Cerebellar nuclear complex (tissue), 1 donor: ENCODE measurements at regions not wholly inside any gene's neighbourhood (a gene's known extent, or its start where the extent isn't known, plus 50 kb on each side); places are given as distances from the start of the nearest gene placed in this dataset.

Experiments used
- DNase-seq, 2 experiments: peaks; one replicate each; lab custom pipeline; 2025; lab: John Stamatoyannopoulos, UW

DNA sequence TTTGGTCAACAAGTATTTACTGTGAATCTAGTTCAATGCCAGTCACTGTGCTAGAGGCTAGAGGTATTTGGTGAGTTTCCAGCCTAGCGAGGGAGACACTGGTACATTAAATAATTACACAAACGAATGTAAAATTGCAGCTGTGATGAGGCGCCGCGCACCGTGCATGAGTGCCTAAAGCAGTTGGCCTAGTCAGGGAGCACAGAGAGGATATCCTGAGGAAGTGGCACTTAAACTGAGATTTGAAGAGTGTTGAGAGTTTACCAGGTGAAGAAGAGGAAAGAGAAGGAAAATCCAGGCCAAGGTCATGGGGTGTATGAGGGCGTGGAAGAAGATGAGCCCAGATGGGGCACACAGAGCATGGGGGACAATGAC, 157.6 kb upstream of the NDUFV2 start:
- no peak for DNase-seq

DNA sequence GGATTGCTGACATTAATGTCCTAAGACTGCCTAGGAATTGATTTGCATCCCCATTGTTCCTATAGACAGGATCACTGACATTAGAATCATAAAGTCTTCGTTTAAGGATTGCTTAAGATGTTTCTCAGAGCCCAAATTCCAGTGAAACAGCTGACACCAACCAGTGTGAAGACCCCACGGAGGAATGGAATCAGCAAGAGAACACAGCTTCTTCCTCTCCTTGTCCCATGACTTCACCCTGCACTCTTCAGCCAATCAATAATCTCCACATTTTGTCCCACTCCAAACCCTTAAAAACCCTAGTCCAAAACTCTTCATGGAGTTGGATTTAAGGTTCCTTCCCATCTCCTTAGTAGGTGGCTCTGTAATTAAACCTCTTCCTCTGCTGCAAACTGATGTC, 157.0 kb upstream of the NDUFV2 start:
- no peak for DNase-seq

DNA sequence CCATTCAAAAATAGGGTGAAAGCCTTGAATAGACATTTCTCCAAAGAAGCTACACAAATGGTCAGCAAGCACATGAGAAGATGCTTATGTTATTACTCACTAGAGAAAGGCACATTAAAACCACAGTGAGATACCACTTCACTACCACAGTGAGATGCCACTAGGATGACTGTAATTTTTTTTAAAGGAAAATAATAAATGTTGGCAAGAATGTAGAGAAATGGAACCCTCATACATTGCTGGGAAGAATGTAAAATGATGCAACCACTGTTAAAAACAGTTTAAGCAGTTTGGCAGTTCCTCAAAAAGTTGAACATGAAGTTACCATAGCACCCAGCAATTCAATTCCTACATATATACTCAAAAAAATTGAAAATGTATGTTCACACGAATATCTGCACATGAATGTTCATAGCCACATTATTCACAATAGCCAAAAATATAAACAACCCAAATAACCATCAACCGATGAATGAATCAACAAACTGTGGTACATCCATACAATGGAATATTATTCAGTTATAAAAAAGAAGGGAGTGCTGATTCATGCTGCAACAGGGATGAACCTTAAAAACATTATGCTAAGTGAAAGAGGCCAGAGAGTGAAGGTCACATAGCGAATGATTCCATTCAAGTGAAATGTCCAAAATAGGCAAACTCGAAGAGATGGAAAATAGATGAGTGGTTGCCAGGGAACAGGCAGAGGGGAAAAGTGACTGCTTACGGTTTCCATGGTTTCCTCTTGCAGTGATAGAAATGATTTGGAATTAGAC, 156.2 kb upstream of the NDUFV2 start:
- DNase-seq, result no peak

DNA sequence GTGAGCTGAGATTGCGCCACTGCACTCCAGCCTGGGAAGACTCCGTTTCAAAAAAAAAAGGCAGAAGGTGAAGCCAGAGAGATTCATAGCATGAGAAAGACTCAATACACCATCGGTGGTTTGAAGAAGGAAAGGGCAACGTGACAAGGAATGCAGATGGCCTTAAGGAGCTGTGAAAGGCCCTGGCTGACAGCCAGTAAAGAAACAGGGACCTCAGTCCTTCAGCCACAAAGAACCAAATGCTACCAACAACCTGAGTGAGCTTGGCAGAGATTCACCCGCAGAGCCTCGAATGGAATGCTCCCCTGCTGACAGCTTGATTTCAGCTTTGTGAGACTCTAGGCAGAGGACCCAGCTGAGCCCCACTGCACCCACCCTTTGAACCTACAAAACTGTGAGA, 154.9 kb upstream of the NDUFV2 start:
- DNase-seq, result no peak

DNA sequence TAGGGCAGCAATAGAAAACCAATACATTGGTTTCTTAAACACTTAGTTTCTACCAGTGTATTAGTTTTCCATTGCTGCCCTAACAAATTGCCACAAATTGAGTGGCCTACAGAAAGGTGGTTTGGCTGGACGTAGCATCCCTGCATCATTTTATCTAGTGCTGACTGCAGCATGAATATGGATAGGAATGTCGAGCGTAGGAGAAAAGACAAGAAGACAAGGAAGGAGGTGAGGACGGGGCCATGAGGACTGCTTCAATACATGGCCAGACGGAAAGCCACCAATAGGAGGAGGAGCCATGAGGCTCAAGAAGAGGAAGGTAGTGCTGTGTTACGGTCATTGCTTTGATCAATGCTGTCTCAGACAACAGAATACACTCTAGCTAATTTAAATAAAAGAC, 154.5 kb upstream of the NDUFV2 start:
- DNase-seq, result no peak

DNA sequence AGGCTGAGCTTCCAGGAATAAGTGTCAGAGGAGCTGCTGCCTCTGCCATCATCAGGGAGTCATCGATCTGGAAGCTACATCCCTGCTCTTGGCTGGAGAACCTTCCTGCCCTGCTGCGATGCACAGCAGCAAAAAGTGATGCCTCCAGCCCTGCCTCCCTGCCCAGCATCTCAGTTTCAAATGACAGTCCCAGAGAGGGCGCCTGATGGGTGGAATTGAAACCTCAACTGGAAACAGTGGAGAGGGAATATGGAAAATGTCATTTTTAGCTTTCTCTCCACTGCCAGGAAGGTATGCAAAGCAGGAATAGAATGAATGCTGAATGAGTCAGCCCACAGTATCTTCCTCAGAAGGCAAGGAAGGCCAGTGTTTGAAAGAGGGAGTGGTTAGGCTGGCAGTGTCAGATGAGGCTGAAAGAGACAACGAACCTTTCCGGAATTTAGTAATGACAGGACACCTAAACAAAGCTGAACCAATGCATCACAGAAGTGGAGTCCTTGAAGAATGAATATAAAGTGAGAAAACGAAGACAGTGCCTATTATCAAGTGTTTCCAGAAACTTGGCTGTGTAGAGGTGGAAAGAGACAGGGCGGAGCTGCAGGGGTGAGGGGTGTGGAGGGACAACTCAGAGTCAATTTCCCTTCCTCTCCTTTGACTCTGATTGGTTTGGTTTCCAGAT, 153.9 kb upstream of the NDUFV2 start:
- peak; percentile 30 to 35 for DNase-seq

DNA sequence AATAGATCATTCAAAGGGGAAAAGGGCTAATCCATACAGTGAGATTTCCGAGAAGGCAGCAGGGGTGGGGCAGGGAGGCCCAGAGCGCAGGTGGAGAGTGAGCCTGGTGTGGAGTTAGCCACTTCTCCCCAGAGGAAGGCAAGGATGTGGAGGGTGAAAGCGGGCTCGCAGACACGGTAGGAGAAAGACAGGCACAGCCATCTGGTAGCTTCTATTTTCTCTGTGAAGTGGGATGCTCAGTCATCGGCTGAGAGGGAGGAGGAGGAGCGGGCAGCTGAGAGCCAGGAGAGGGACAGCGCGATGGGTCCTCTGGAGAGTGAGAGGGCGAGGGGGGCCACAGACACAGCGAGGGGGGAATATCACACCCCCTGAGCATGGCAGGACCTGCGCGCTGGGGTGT, 153.3 kb upstream of the NDUFV2 start:
- peak in 1 of 2 experiments; percentile 71 for DNase-seq

DNA sequence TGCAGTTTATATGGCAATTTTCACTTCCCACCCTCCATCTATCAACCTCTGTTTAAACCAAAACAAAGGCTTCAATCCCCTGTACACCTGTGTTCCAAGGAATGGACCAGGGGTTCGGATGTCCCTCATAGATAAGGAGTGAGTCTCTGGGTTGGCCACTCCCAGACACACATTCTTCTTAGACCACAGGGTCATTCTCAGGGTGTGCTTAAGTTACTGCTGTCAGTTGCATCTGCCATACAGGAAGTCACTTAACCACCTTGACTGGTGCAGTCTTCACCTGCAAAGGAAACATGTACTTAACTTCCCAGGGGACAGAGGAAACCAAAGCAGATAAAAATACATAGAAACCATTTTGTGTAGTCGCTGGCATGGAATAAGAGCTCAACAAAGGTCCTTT, 151.0 kb upstream of the NDUFV2 start:
- DNase-seq, result no peak

DNA sequence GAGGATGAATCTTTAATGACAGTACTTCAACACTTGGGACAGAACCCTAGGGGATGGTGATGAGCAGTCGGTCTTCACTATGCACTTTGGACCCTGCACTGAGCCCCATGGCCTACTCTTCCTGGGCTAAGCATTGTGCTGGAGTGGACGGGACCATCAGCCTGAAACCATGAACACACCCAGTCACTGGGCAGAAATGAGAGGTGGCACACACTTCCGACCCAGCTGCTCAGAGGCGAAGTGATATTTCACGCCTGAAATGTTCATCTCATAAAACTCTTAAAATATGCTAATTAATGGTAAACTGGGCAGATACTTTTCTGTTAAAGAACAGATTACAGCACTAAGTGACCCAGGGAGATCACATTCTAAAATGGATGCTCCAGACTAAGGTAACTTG, 150.3 kb upstream of the NDUFV2 start:
- no peak for DNase-seq

DNA sequence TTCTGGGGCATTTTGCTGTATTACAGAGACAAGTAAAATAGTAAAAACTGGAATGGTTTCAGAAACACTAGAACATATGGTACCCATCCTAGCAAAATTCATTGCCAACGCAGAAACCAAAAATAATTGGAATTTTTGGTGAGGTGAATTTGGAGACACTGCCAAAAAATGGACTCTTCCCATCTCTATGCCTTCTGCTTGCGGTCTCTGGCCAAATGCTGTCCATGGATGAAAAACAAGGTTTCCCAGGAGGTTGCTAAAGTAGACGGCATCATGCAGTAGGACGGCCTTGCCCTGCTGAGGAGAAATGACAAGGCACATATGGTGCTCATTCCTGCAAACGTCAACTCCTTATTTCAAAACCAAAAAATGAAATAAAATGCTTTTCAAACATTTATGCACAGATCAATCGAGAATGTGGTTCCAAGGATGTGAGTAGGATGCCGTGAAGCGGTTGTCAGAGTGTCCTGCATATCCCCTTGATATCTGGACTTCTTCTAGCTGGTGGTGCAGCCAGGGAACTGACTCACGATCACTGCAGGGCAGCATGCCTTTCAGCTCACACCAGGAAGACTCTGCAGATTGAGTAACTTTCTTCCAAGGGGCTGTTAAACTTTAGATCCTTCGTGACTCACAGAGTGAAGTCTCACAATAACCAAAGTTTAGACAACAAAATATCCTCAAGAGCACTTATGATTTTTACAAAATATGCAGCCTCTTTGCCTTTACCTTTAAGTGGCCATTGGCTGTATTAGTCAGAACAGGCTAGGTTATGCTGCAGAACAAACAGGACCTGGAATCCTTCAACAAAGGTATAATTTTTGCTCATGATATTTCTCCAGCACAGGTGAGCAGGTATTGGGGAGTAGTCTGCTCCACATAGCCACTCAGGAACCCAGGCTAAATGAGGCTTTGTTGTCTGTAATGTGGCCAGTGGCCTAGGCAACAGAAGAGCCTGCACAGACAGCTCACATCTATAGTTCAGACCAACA, 149.4 kb upstream of the NDUFV2 start:
- peak; percentile 66 to 91 for DNase-seq

DNA sequence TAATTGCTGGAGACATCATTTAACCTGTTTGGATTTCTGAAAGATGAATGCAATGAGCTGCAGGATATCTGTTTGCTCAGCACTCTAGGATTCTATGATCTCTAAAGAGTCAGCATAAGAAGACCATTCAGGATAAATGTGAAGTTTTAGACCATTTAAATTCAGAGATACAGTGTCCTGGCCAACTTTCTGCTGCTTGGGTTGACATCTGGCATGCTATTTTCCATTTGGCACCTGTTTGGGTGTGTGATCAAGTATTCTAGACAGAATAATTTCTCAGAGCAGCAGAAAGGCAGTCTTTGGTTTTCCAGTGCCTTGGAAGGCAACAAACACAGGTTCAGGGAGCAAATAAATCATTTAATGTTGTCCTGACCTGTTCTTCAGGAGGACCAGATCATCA, 144.8 kb upstream of the NDUFV2 start:
- DNase-seq, result no peak

DNA sequence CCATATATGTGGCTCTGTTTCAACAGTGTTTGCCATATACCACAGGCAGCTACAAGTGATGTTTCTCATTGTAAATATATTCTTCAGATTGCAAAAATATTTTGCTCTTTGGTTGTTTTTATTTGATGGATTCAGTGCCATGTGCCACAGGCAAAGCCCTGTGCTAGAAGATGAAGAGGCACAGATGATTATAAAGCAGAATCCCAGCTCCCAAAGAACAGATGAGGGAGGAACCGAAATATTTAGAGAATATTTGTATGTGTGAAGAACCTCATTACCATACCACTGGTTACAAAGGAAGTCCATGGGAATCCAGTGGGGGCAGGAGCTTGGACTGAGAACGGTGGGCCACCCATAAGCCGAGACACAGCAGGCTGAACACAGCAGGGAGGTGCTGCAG, 143.8 kb upstream of the NDUFV2 start:
- no peak for DNase-seq

DNA sequence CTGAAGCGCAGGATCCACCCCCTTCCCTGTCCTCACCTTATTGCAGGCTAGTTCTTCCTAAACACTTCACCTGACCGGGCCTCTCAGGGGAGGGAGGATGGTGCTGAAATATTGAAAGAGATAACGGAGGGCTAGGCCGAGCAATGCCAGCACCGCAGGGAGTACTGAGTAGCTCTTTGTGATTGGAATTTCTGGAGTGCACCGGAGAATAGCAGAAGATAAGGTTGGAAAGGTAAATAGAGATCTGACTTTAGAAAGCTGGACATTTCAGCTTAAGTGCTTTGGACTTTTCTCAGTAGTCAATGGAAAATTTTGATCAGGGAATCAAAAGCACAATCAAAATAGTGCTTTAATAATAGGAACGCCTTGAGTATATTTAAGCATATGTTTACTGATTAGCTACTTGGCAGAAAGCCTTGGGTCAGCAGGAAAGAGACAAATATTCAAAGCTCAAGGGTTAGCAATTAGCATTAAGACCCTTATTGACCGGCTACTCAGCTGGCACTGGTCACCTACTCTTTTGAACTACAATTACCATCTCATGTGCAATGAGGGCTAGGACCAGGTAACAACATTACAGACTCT, 142.9 kb upstream of the NDUFV2 start:
- no peak for DNase-seq

DNA sequence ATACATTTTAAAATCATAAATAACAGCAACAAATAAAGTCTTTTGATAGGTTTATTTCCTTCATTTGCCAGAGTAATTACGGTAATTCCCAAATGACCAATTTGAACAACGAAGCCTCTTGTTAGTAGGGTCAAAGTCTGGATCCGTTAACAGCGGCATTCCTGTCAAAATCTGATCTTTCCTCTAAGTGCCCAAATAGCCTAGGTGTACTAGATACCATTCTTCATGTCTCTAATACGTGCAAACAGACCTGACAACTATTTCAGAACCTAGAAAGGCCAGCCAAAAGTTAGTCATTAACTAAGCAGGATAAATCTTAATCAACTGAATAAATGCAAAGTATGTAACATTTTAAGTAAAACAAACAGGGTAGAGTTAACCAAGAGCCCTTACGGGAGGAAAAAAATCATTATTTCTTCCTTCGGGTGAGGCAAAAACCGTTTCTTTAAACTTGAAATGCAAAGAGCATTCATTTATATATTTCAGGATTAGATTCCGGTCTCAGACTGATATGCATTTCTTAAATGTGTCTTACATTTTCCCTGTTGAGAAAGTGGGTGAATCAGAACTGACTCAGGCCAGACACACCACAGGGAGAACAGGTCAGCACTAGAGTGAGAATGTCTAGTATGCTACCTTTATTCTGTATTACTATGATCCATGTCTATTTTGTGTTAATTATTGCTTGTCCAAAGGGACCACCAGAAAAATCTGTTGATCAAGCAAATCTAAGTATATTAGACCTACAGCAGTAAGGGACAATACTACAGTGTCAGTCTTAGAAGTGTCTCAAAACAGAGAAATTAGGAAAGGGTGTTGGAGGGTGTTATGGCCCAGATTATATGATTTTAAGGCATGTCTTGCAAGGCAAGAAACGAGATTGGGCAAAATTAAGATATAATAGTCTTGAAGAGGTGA, 141.5 kb upstream of the NDUFV2 start:
- no peak for DNase-seq

DNA sequence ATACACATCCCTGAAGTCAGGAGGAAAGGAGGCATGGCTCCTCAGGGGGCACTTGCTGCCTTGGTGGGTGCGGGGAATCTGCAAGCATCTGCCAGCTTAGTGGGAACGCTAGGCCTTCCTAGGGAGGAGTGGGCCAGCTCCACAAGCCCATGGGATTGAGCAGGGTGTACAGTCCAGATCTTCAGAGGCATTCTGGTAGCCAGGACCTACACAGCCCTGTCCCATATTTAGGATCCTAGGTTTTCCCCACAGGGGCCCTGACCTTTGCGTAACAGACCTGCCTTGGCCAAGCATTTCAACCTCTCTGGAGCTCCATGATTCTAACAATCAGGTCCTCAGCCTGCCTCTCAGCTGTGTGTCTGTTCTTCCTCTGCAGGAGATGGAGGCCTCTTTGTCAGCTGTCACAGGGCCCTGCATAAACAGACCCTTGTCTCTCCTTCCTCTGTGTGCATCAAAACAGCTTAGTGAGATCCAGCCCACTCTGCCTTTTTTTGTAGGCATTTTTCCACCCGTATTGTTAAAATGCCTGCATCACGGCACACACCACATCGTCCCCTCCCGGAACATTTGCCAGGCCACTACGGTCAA, 140.2 kb upstream of the NDUFV2 start:
- DNase-seq, result no peak

DNA sequence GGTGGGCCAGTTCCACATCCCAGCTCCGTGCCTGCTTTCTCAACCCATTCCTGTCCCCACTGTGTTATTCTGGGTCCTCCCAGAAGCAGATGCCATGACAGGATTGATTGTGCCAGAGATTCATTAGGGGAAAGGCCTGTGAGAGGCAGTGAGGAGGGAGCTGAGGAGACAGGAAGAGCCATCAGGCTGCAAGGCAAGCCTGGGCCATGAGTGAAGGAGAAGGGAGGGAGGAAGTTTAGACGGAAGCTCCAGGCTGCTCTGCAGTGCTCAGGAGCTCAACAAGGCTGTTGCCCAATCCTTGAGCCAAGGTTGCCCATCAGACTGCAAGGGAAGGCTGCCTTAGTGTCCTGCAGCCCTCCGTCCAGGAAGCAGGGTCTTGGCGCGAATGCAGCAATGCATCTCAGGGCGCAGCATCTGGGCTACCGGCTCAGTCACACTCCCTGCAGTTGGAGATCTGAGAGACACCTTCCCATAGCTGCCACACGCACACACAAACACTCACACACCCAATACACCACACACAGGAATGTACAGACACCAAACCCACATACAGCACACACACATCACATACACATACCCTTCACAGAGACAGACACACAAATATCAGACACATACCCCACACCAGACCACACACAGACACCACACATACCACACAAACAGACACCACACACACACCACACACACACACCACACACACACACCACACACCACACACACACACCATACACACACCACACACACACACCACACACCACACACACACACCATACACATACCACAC, 139.5 kb upstream of the NDUFV2 start:
- DNase-seq, result no peak

DNA sequence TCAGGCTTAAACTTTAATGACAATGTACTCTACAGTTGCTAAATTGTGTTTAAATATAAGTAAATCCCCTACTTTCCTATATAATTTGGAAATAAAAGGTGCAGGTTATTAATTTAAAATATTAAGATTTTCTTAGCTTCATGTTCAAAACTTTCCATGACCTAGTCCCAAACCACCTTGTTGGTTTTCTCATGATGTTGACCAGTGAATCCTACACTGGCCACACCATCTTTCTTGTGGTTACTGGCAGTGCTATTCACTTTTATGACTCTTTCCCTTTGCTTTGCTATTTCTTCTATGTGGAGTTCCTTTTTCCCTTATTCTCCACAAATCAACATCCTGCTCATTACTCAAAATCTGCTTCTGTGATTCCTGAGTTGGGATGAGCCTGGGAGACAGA, 138.6 kb upstream of the NDUFV2 start:
- no peak for DNase-seq

DNA sequence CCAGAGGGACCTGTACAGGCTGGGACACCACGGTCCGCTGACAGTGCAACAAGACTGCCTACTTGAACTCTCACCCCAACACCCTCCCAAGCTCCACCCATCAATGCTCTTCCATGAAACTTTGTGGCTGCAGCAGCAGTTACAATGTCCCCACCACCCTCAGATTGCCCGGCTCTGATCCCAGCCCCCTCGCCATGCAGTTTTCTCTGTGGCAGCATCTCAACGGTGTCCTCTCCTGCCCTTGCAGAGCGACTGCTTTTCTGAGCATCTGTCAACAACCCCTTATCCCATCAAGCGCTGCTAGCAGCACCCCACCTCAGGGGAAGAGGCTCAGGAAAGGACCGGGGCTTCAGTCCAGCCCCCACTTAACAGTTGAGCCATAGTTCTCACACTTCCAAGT, 137.1 kb upstream of the NDUFV2 start:
- no peak for DNase-seq

DNA sequence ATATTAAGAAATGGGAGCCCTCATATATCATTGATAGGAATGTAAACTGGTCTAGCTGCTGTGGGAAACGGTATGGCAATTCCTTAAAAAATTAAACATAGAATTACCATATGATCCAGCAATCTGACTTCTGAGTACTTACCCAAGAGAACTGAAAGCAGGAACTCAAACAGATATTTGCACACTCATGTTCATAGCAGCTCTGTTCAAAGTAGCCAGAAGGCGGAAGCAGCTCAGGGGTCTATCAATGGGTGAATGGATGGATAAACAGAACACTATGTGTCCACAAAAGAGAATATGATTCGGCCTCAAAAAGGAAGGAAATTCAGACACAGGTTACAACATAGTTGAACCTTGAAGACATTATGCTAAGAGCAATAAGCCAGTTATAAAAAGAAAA, 135.7 kb upstream of the NDUFV2 start:
- no peak for DNase-seq

DNA sequence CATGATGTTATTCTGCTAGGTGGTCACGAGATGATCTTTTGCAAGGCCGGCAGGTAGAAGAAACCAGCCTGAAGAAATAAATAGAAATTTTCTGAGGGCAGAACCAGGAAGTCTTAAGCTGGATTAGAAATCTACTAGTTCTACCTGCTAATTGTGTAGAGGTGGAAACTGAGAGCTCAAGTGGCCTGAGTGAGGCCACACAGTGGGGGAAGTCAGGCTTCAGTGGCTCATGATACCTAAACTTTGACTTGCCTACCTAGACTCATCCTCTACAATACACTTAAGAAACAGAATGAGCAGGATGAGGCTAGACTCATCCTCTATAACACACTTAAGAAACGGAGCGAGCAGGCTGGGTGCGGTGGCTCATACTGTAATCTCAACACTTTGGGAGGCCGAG, 134.9 kb upstream of the NDUFV2 start:
- no peak for DNase-seq
